Activated T-cell treated with anti-CD3 and anti-CD28 coated beads, Interleukin-2, amount 50 U/mL, for 72 hours (primary cell): ENCODE measurements at regions not wholly inside any gene's neighbourhood (a gene's known extent, or its start where the extent isn't known, plus 50 kb on each side); places are given as distances from the start of the nearest gene placed in this dataset.

Experiments used
- ATAC-seq, 2 donors: fragments of 150-1000 bp; cut with Tn5 transposase; replicated peaks in 1 of 2; 2 replicates each; pipeline ENCODE4 v1.10.0; 2021; ENCODE audit warnings: moderate library complexity in 2 of 2, mild to moderate bottlenecking in 1 of 2
- DNase-seq, 2 donors: peaks; one replicate each; pipeline ENCODE4 v3.0.0; 2021 to 2022; ENCODE audit warnings: mixed read lengths in 1 of 2
- H3K27ac Mint-ChIP-seq: one replicate; pipeline ENCODE4 v1.8.0; 2022; ENCODE audit warnings: mild to moderate bottlenecking, moderate library complexity, mixed read lengths
- H3K27me3 Mint-ChIP-seq: one replicate; pipeline ENCODE4 v1.8.0; 2022; ENCODE audit warnings: low read depth, mixed read lengths
- H3K36me3 Mint-ChIP-seq, 2 donors: one replicate each; pipeline ENCODE4 v1.8.0; 2022; ENCODE audit warnings: mixed read lengths in 2 of 2, mild to moderate bottlenecking in 1 of 2; ENCODE audit not compliant: insufficient read depth in 2 of 2
- H3K4me1 Mint-ChIP-seq: one replicate; pipeline ENCODE4 v1.8.0; 2022; ENCODE audit warnings: low read depth, mixed read lengths
- H3K4me3 Mint-ChIP-seq, 2 donors: one replicate each; pipeline ENCODE4 v1.8.0; 2022; ENCODE audit warnings: mild to moderate bottlenecking in 2 of 2, mixed read lengths in 2 of 2, moderate library complexity in 2 of 2
- H3K9me3 Mint-ChIP-seq, 2 donors: one replicate each; pipeline ENCODE4 v1.8.0; 2022; ENCODE audit warnings: mixed read lengths in 2 of 2

DNA sequence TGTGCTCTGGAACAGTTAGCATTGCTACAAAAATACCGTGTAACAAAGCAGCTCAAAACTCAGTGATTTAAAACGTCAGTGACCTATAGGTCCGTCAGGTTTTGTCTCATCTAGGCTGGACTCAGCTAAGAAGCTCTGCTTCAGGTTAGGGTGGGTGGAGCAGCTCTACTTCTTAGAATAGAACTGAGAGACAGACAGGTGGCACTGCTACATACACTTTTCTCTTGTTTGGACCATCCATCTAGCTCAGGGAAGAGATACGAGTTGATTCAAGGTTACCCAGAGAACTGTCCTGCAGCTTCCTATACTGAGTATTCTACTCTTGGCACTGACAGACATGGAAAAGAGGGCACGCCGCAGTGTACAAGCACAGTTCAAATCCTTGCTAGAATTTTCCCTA lies 456.1 kb downstream of the IGSF11 start:
- no peaks in the 10 kb centered on the region for H3K27me3 Mint-ChIP-seq
- H3K4me1 Mint-ChIP-seq, result no peaks in the 10 kb centered on the region
- H3K4me3 Mint-ChIP-seq, result no peak overlapping the region

DNA sequence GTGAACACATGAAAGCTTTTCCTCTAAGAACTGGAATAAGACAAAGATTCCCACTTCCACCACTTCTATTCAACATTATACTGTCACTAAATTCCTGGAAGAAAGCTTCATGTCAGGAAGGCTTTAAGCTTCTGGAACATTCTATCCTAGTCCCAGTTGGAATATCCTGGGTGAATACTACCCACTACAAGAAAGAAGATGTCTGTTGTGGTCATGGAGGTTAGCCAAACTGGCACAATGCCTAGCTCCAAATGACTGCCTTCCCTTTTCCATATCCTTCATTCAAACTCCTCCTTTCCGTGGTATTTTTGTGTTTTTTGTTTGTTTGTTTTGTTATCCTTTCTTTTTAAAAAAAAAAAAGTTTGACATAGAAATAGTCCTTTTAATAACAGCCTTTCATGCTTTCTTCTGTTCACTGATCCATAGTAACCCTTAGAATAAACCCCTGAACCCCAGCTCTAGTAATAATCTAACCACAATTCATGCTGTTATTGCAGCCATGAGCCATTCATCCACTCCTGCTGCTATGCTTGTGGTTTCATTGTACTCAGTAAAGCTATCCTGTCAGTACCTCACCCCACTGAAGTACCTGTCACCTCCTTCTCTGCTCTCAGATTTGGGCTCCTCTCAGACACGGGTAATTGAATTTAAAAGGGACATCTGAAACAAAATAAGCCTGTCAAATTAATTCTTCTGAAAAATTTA lies 447.5 kb downstream of the IGSF11 start:
- Mint-ChIP-seq H3K9me3 (peaks cover 1 to 7% of the 10 kb centered on the region in 2 donors), H3K36me3 (no peaks in the 10 kb centered on the region), H3K4me3 (no peak overlapping the region), H3K27ac (no peak overlapping the region), H3K27me3 (no peaks in the 10 kb centered on the region), H3K4me1 (no peaks in the 10 kb centered on the region)
- ATAC-seq (no peak), DNase-seq (no peak)

More for the DNA sequence above, 456.1 kb downstream of the IGSF11 start:
- Mint-ChIP-seq H3K27ac (no peak overlapping the region), H3K9me3 (peaks cover 0 to 2% of the 10 kb centered on the region in 2 donors), H3K36me3 (no peaks in the 10 kb centered on the region)
- ATAC-seq, result no peak
- DNase-seq, result no peak

DNA sequence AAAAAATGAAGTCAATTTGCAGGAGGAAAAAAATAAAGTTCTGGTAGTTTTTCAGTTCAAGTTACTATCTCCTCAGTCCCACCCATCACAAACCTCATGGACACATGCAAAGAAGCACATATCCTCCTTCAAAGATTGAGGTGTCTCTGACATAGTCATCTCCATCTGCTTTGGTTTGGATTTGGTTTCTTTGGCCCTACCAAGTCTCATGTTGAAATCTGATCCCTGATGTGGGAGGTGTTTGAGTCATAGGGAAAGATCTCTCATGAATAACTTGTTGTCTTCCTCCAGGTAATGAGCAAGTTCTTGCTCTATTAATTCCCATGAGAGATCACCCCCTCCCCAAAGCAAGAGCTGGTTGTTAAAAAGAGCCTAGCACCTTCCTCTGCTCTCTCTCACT lies 446.8 kb downstream of the IGSF11 start:
- no peaks in the 10 kb centered on the region for H3K27me3 Mint-ChIP-seq
- no peaks in the 10 kb centered on the region for H3K36me3 Mint-ChIP-seq
- peaks cover 1 to 6% of the 10 kb centered on the region in 2 donors for H3K9me3 Mint-ChIP-seq
- ATAC-seq (no peak), DNase-seq (no peak)
- no peaks in the 10 kb centered on the region for H3K4me1 Mint-ChIP-seq
- H3K4me3 Mint-ChIP-seq, result no peak overlapping the region
- H3K27ac Mint-ChIP-seq, result no peak overlapping the region

DNA sequence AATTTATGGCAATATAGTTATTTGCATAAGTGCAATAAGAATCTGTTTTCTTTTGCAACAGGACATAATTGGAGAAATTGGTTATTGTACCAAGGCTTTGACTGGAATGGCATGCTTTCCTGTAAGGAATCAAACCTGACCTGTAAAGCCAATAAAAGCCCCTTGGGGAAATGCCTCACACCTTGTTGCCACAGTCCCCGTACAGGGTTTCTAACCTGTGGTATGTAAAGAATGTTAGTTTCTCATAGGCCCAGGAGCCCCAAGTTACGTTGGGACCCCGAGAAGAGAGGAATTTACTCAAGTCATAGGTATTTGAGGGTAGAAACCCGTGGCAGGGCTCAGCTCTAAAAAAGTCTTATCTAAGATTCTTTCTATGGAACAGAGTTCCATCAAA lies 441.4 kb downstream of the IGSF11 start:
- DNase-seq (no peak), ATAC-seq (no peak)
- H3K27me3 Mint-ChIP-seq, result no peaks in the 10 kb centered on the region
- H3K4me3 Mint-ChIP-seq, result no peak overlapping the region
- H3K4me1 Mint-ChIP-seq, result no peaks in the 10 kb centered on the region
- H3K36me3 Mint-ChIP-seq, result peaks cover 0 to 3% of the 10 kb centered on the region in 2 donors
- H3K27ac Mint-ChIP-seq, result no peak overlapping the region
- H3K9me3 Mint-ChIP-seq, result peaks cover 8 to 10% of the 10 kb centered on the region in 2 donors

DNA sequence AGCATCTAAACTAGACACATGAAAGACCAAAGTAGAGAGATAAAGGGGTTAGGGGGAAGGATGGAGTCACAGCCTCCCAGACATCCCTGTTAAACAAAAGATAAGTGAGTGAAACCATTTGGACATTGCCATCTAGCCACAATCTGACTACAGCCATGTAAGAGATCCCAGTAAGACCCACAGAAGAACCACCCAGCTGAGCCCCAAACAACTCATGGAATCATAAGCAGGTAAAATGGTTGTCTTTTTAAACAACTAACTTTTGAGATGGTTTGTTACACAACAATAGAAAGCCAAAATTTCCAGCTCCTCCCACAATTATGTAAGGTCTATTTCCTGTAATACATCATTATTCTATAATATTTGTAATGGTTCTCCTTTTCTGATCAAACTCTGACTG lies 437.5 kb downstream of the IGSF11 start:
- no peaks in the 10 kb centered on the region for H3K4me1 Mint-ChIP-seq
- H3K9me3 Mint-ChIP-seq, result peaks cover 6 to 9% of the 10 kb centered on the region in 2 donors
- DNase-seq (no peak), ATAC-seq (no peak)
- H3K27me3 Mint-ChIP-seq, result no peaks in the 10 kb centered on the region
- peaks cover 0 to 3% of the 10 kb centered on the region in 2 donors for H3K36me3 Mint-ChIP-seq
- no peak overlapping the region for H3K27ac Mint-ChIP-seq
- no peak overlapping the region for H3K4me3 Mint-ChIP-seq

DNA sequence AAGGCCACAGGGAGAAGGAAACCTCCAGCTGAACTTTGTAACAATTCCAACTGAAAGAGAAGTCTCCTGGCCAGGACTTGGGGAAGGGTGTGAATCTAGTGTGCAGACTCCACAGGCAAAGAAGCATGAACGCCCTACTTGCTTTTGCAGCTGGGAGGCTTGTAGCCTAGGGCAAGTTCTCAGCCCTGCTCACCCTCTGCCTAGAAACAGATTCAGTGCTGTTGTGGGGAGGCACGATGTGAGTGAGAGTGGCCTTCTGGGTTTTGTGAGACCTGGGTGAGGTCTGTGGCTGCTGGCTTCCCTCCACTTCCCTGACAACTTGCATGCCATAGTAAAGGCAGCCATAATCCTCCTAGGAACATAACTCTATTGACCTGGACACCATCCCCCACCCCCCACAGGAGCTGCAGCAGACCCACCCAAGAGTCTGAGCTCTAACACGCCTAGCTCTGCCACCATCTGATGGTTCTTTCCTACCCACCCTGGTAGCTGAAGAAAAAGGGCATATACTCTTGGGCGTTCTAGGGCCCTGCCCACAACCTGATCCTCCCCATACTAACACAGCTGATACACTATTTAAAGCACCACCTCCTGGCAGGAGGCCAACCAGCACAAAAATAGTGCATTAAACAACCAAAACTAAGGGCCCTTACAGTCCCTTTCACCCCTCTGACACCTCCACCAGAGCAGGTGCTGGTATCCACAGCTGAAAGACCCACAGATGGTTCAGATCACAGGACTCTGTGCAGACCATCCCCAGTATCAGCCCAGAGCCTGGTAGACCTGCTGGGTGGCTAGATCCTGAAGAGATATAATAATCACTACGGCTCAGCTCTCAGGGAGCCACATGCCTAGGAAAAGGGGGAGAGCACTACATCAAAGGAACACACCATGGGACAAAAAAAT lies 426.5 kb downstream of the IGSF11 start:
- Mint-ChIP-seq H3K9me3 (peaks cover 6 to 8% of the 10 kb centered on the region in 2 donors), H3K27ac (no peak overlapping the region), H3K4me1 (no peaks in the 10 kb centered on the region), H3K4me3 (no peak overlapping the region), H3K27me3 (no peaks in the 10 kb centered on the region), H3K36me3 (no peaks in the 10 kb centered on the region)
- DNase-seq, result no peak
- no peak for ATAC-seq

DNA sequence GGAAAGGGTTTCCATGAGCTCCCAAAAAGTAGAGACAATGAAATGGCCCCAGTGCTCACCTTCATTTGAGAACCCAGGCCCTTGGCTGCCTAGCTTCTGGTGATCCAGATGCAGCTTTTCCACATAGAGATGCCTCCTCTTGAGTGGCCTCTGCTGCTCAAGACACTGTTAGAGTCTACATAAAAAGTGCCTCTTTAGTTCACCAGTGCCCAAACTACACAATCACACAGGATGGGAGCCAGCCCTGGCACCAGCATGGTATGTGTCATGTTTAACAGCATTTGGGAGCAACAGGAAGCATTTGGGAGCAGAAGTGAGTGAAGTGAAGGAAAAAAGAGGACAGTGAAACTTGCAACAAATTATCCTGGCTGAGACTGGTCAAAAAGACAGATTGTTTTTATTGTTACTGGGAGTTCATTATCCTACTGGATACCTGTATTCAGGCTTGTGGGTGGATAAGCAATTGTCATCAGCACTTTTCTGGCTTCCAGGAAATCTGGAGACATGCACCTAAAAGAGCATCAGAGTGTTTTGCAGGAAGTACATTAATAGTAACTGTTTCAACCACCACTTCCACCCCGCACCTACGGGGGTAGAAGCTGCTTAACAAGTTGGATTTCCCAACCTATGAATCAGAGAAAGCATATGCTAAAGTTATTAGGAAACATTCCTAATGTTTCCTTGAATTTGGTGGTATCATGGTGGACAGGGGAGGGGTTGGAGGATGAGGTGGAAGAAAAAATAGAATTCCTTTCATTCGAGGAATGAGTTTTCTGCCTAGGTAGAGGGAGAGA lies 416.2 kb downstream of the IGSF11 start:
- no peak for ATAC-seq
- no peaks in the 10 kb centered on the region for H3K27me3 Mint-ChIP-seq

DNA sequence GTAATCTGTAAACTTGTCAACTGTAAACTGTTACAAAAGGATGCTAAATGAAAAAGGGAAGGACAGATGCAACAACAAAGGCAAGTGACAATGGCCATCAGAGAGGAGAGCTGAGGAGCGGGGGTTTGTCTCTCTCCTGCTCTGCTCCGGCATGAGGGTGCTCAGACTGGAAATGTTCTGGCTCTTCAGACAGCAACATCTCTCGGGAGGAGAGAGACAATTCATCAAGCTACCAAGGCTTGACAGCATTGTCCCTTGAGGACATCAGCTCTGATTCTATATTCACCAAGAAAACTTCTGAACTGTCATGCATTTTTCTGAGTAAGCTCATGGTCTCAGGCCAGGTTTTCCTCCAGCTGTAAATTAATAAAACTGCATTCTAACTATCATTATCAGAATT lies 408.2 kb downstream of the IGSF11 start:
- Mint-ChIP-seq H3K27me3 (peaks cover 9% of the 10 kb centered on the region), H3K9me3 (no peaks in the 10 kb centered on the region), H3K4me3 (no peak overlapping the region), H3K4me1 (no peaks in the 10 kb centered on the region), H3K36me3 (no peaks in the 10 kb centered on the region), H3K27ac (no peak overlapping the region)
- ATAC-seq, result no peak
- DNase-seq, result no peak

More for the DNA sequence above, 416.2 kb downstream of the IGSF11 start:
- Mint-ChIP-seq H3K9me3 (peaks cover 0 to 2% of the 10 kb centered on the region in 2 donors), H3K27ac (no peak overlapping the region), H3K36me3 (no peaks in the 10 kb centered on the region), H3K4me1 (no peaks in the 10 kb centered on the region), H3K4me3 (no peak overlapping the region)
- no peak for DNase-seq

DNA sequence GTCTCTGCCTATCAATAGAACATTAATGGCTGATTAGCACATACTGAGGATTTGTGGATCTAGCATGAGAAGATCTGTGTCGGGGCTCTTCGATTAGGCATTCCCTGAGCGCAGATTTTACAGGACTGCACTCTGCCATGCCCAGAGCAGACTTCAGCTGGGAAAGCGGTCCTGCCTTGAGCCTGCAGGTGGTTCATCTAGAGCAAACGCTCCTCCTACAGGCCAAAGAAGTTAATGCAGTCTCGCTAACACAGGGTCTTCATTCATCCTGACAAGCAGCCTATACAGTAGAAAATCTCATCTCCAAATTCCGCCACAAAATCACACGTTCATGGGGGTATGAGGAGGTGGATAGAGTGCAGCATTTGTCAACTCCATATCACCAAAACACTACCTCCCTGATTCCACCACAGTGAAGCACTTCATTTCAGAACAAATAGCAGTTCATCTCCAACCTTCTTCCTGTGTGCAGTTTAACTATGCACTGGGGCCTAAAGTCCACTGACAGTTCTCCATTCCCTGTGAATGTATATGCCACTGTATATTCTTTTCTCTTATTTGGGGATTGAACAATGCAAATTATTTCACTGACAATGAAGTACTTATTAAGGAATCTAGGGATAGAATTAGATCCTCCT lies 405.8 kb downstream of the IGSF11 start:
- Mint-ChIP-seq H3K4me1 (no peaks in the 10 kb centered on the region), H3K9me3 (no peaks in the 10 kb centered on the region), H3K27me3 (peaks cover 9% of the 10 kb centered on the region), H3K36me3 (no peaks in the 10 kb centered on the region), H3K4me3 (no peak overlapping the region), H3K27ac (no peak overlapping the region)
- ATAC-seq (peak in 1 of 2 donors; percentile 45), DNase-seq (peak; percentile 14 to 28)

DNA sequence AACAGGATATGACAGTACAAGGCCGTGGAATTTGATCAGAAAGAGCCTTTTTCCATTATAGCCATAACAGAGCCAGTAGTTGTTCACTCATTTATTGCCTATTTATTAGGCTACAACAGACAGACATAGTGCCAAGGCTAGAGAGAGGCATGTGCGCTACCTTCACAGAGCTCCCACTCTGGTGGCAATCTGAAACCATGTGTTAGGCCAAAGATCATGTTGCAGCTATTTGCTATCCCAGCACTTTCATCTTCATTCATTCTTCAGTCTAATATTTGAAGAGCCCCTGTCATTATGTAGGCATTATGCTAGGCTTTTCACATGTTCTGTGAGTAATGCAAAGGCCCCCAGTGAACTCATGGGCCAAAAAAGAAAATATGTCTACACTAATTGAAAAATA lies 404.8 kb downstream of the IGSF11 start:
- no peak for ATAC-seq
- Mint-ChIP-seq H3K27me3 (peaks cover 9% of the 10 kb centered on the region), H3K27ac (no peak overlapping the region)

DNA sequence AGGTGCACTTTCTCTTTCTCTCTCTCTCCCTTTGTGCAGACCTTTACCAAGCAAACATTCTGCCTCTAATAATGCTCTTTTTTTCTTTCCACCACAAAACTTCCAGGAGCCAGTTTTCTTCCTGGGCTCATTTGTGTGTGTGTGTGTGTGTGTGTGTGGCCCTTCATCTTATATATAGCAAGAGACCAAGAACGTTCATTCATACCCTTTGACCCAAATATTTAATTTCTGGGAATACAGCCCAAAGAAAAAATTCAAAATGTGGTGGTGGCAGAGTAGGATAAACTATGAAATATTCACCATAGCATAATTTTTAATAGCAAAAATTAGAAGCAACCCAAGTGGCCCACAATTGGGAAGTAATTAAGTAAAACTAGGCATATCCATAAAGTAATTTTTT lies 398.9 kb downstream of the IGSF11 start:
- Mint-ChIP-seq H3K36me3 (no peaks in the 10 kb centered on the region), H3K27me3 (no peaks in the 10 kb centered on the region), H3K4me1 (no peaks in the 10 kb centered on the region), H3K27ac (no peak overlapping the region), H3K4me3 (no peak overlapping the region), H3K9me3 (no peaks in the 10 kb centered on the region)
- no peak for DNase-seq
- ATAC-seq, result no peak

More for the DNA sequence above, 404.8 kb downstream of the IGSF11 start:
- Mint-ChIP-seq H3K9me3 (no peaks in the 10 kb centered on the region), H3K4me3 (no peak overlapping the region), H3K36me3 (no peaks in the 10 kb centered on the region), H3K4me1 (no peaks in the 10 kb centered on the region)
- DNase-seq, result no peak

DNA sequence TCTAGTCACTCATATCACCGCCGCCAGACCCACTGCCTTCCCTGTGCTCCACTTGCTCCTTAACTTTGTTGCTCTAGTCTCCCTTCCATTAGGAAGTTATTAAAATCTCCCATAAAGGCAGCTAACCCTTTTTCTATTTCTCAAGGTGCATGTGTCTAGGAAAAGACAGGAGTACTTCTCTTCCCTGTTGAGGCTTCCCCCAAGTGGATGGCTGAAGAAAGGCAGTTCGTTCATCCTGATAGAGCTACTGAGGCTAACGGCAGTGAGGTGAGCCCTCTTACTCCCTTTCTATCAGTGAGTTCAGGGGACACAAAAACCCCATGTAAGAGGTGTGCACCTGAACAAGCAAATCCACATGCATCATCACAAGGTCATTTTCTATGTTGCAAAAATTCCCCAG lies 397.8 kb downstream of the IGSF11 start:
- Mint-ChIP-seq H3K4me3 (no peak overlapping the region), H3K9me3 (no peaks in the 10 kb centered on the region), H3K27ac (no peak overlapping the region), H3K36me3 (no peaks in the 10 kb centered on the region), H3K4me1 (no peaks in the 10 kb centered on the region), H3K27me3 (peaks cover 4% of the 10 kb centered on the region)
- ATAC-seq, result no peak
- DNase-seq, result no peak
